Activated CD4-positive, alpha-beta T cell treated with anti-CD3 and anti-CD28 coated beads, Interleukin-2, amount 50 U/mL, for 1 hour (primary cell): ENCODE measurements at regions not wholly inside any gene's neighbourhood (a gene's known extent, or its start where the extent isn't known, plus 50 kb on each side); places are given as distances from the start of the nearest gene placed in this dataset.

Experiments used
- DNase-seq: peaks from one replicate; pipeline ENCODE4 v3.0.0-alpha.2; 2020

DNA sequence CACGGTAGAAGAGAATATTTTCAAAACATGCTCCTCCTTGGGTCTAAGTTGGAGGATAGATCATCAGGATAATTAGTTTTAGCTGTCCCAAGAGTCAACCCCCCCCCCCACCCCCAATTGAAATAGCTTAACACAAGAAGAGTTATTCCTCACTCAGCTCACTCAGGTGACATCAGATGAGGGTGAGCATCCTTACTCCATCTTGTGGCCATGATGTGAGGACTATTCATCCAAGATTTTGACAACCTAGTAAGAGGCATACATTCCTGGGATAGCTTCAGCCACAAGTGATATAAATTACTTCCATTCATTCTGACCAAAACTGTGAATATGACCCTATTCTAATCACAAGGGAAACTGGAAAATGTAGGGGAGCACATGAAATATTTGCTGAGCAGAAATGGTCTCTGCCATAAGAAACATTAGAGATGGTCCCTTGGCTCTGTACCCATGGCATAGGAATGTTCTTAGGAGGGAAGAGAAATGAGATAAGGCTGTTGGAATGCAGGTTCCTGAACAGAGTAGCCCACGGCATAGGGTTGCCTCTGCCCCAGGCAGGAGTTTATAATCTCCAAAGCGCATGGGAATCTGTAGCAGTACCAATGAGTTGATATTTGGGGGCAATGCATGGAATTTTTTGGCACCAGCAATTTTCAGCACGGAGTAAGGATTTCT lies 257.2 kb downstream of the CYRIA start:
- no peak for DNase-seq

DNA sequence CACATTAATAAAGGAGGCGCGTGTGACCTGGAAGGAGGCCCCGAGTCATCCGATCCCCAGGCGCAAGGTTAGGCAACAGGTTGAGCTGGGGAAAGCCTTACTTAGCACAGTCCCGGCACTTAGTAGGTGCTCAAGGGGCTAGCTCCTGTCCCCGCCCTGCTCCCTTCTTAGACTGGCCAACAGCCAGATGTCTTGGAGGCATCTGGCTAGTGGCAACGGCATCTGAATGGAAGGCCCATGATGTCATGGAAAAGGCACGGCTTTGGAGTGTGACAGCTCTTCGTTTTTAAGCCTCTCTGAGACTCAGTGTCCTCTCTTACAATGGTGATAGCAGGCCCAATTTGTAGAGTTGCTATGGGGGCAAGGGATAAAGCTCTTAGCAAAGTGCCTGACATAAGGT lies 258.3 kb downstream of the CYRIA start:
- no peak for DNase-seq

DNA sequence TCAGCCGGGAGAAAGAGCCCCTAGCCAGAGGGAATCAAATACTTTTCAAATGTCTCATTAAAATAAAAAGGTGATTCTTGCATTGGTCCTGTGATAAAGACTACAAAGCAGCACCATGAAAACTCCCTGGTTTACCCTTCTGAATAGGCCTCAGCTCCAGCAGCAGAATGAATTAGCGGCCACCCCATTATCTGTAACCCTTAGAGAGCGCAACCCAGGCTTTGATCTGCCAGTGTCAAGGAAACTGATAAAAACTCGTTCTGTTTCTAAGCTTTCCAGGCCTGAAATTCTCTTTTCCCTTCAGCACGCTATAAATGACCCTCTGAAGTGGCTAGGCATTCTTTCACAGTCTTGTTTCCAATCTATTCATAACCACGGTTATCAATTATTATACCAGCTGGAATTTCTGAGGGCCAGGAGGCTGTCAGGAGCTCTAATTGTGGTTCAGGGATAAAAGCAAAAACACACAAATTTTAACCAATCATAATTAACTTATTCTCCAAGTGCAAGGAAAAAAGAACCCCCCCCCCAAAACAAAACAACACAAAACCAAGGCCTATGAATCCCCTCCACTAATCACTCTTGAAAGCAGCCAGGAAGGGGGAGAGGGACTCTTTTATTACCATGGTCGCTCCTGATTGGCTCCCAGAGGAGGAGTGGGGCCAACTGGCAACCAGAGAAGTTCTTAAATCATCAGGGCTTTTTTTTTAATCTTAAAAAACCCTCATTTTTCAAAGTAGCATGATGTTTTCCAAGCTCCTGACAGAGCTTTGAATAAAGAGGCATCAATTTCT lies 258.9 kb downstream of the CYRIA start:
- no peak for DNase-seq

DNA sequence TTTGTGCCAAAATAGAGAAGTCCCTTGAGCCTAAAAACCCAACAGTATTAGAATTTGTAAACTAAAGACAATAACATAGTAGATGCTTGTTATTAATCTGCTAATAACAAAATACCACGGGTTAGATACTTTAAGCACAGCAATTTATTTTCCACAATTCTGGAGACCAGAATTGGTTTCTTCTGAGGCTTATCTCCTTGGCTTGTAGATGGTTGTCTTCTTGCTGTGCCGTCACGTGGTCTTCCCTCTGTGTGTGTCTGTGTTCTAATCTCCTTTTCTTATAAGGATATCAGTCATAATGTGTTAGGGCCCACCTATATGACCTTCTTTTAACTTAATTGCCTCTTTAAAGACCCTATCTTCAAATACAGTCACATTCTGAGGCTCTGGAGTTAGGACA lies 260.1 kb downstream of the CYRIA start:
- DNase-seq: no peak

DNA sequence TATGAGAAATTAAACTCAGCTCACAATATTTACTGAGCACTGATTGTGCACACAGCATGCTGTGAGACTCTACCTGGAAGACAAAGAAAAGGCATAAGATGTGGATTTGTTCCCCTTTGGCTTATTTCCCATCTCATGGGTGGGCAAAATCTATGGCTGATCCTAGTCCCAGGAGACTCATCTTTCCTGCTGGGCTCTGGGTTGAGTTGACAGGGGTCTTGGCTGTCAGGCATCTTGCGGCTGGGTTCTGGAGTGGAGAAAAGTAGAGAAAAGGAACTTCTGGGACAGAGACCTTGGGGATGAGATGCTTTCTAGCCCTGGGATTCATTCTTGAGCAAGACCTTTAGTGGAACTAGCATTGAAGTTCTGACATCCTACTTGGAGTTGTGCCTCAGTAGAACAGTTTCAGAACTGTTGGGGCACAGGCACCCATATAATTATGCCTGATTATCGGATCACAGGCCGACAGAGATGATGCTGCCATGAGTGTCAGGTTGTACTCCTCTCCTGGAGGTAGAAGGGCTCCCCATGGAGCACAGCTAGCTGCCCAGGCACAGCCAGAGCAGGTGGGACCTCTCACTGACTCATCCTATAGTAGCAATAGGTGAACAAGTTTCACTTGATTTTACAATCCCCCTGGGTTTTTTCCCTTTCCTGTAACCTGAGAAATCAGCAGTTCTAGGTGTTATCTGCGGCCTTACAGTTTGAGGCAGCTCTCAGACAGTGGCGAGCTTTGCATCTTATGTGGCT lies 260.9 kb downstream of the CYRIA start:
- DNase-seq: no peak

DNA sequence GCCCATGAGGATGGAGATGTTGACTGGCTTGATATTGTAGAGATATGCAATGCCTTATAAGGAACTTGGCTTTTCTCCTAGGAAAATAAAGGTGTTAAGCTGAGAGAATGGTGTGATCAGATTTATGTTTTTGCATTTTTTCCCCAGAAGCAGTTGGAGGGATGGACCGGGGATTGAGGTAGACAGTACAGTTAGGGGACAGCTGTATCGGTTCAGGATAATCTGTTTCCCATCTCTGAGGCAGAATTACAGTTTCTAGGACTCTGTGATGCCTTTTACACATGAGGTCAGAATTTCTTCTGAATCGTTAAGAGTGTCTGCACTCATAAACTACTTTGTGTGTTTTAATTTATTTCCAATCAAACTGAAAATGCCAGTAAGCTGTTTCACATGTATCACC lies 261.5 kb downstream of the CYRIA start:
- DNase-seq: no peak

DNA sequence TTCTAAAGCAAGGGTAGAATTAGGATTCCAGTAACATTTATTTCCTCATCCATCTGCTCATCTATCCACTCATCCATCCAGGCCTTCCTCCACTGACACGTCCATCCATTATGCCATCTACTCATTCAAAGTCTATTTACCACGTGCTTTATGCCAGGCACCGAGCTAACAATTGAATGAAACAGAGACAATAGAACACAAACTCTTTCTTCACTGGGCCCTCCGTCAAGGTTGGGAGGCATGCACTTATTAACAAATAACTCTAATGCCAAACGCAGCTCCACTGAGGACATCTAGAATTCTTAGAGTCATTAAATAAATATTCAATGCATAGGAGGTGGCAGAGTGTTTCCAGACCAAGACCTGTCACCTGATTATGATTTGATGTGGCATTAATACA lies 262.7 kb downstream of the CYRIA start:
- DNase-seq: no peak

DNA sequence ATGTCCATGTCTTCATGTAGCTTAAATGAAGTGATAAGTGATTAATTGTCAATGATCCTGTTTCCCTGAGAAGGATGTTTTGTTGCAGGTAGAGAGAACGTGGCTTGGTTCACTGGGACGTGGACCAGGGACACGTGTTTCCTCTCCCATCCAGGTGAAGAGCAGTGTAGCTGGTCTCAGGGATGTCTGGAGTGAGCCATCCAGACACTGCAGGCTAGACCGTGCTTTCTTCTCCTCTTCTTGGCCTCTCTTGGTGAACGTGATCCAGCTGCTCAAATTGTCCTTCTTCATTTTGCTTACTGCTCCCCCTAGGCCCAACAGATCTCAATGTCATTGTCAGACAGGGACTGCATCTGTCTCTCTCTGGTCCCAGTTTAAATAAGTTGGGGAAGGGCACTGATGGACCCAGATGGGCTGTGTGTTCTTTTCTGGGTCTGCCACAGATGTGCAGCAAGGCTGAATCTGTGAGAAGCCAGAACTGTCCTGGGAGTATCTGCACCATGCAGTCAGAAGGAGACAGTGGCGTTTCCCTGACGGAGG lies 263.8 kb downstream of the CYRIA start:
- DNase-seq: no peak

DNA sequence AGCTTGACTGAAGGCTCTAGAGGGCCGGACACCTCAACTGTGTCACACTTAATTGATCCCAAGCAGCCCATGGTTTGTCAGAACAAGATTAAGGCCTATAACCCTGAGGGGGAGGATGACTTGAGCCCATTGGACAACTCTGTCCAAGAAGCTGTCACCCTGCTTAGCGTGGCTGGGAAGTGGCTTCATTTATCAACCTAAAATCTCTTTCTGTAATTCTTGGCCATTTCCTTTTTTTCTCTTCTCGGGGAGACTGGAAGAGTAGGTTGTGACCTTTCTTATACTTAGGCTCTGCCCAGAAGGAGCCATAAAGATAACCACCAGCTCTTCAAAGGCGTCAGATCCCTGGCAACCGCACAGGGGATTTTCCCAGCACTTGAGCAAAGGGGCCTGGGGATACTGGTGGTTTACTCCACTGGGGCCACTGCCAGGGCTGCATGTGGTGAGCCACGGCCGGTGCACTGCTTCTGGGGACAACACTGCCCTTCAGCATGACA lies 265.5 kb downstream of the CYRIA start:
- DNase-seq: no peak

DNA sequence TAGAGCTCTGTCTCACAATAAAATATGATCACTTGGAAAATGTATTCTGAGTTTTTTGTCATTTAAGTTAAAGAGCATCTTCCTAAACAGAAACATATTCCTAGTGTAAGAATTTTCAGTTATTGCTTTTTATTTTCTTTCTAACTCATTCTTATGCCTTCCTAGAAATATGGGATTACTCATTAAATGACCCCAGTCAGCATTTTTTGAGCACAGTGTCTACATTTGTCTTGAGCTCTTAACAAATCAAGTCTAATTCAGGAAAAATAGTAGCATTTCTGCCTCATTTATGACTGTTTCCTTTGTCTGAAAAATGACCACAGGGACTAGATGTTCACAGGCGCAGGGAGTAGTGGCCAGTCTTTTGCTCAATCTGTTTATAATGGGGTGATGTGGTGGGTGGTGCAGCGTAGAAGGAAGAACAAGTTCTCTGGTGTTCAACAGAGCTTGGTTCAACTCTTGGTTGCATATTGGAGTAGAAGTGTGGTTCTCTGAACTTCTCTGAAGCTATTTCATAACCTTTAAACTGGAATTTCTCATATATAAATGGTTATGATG lies 267.1 kb downstream of the CYRIA start:
- no peak for DNase-seq

DNA sequence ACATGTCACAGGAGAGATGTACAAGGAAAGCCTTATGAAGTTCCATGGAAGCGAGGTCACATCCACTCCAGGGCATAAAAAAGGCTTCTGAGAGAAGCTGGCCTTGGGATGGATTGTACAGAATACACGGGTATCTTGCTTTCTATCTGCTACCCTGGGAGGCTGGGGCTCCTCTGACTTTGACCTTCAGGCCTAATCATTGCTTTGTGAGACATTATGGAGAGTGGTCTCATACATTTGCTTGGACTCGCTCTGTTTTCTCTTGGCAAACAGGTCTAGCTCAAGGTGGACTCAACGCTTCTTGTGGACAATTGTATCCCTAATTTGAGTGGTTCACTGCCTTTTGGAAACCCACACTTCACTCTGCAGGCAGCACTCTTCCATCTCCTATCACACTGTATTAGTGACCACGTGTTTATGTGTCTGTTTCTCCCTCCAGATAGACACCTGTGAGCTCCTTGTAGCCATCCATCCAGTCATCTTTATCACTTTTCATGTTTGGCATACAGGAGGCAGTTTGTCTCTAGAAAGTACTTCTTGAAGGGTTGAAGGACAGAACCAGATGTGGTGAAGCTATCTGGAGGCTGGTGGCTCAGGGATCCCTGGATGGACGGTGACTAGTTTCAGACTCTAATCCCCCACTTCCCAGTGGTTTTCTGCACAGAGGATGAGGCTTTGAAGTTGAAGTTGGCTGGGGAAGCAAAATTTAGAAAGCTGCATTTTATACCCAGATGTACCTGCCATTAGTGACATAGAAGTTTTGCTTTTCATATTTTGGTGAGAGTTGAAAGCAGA lies 267.8 kb downstream of the CYRIA start:
- no peak for DNase-seq

DNA sequence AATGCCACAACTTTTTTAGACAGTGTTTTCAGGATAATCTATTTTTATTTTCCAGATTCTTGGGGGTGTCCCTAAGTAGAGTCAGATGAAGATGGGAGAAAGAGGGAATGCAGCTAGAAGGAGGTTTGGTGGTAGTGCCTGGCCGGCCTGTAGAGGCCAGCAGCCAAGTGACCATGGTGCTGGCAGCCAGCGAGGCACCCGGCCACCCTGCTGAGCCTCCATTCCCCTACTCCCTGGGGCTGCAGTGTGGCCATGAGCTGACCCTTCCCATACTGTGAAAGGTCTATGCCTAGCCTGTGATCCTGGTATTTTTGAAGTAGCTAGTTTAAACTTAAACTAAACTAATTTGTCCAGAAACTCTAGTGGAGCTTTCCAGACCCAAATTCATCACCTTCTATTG lies 268.6 kb downstream of the CYRIA start:
- no peak for DNase-seq

DNA sequence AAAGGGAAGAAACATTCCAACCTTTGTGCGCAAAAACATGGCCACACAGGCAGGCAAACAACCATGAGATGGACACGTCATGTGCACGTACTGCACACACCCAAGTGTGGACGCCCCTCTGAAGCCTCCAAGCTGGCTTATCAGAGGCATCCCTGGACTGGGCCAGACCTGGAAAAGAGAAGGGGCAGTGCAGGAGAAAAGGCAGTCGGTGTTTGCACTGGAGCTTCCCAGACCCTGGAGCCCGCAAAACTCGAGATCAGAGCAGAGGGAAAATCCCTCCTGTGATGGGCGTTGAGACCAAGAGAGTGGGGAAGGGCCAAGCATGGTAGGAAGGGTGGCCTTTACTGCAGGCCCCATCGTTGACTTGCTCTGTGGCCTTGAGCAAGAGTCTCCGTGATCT lies 269.5 kb downstream of the CYRIA start:
- DNase-seq: no peak

DNA sequence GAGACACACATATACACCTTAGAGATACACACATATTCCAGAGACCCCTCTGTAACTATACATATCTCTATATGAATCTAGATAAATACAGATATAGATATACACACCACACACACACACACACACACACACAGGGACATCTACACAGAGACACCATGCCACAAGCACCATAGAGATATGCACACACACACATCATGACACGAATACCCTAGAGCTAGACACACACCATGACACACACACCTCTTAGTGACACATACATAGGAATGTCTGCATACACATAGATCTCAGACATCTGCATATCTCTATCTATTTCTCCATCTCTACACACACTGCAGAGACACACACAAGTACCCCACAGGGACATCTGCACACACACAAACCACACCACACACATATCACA lies 270.0 kb downstream of the CYRIA start:
- no peak for DNase-seq

DNA sequence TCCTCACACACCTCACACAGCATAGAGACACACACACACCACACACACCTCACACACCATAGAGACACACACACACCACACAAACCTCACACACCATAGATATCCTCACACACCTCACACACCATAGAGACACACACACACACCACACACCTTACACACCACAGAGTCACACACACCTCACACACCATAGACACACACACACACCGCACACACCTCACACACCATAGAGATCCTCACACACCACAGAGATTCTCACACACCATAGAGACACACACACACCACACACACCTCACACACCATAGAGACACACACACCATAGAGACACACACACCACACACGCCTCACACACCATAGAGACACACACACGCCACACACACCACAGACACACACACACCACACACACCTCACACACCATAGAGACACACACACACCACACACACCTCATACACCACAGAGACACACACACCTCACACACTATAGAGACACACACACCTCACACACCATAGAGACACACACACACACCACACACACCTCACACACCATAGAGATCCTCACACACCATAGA lies 270.6 kb downstream of the CYRIA start:
- DNase-seq: no peak

DNA sequence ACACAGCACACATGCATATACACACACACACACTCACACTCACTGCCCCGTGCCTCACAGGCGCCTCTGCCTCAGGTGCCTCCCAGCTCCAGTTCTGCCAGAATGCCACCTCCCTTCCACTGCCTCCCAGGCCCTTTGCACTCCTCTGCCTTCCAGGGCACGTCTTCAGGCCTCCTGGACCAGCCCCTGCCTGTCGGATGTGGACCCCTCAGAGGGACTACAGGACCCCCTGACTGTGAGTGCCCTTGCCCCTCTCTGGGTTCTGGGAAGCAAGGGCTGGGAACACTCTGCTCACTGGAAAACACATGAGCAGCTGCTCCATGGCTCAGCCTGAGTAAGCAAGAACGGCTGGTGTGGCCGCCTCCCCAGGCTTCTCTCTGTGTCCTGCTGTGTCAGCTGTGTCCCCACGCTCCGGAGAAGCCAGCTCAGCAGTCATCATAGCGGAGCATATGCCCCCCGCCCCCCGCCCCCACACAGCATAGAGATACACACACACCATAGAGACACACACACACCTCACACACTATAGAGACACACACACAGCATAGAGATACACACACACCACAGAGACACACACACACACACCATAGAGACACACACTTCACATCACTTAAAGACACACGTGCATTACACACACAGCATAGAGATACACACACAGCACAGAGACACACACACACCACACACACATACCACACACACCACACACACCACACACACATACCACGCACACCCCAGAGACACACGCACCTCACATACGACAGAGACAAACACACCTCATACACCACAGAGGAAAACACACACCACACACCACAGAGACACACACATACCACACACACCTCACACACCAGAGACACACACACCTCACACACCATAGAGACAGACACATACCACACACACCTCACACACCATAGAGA lies 271.3 kb downstream of the CYRIA start:
- DNase-seq: no peak

DNA sequence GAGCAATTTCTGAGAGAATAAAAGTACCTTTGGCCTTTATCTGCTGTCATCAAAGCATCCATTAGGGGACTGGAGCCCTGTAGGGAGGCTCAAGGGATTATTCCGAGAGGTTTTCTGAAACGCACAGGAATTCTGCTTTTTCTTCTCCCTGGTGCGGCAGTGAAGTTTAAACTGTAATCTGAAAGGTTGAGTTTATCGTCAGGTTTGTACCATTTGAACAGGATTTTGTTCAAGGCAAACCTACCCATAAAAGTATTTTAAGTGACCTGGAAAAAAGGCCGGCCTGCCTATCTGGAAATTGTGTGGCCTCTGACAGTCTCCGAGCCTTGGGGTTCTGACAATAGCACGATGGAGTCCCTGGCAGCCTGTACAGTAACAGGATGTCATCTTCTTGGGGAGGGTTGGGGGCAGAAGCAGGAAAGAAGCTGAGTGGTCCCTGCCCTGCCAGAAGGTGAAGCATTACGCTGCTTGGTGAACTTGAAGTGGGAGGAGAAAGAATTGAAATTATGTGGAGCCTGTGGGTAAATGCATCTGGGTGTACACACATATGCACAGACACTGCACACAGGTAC lies 272.0 kb downstream of the CYRIA start:
- no peak for DNase-seq

DNA sequence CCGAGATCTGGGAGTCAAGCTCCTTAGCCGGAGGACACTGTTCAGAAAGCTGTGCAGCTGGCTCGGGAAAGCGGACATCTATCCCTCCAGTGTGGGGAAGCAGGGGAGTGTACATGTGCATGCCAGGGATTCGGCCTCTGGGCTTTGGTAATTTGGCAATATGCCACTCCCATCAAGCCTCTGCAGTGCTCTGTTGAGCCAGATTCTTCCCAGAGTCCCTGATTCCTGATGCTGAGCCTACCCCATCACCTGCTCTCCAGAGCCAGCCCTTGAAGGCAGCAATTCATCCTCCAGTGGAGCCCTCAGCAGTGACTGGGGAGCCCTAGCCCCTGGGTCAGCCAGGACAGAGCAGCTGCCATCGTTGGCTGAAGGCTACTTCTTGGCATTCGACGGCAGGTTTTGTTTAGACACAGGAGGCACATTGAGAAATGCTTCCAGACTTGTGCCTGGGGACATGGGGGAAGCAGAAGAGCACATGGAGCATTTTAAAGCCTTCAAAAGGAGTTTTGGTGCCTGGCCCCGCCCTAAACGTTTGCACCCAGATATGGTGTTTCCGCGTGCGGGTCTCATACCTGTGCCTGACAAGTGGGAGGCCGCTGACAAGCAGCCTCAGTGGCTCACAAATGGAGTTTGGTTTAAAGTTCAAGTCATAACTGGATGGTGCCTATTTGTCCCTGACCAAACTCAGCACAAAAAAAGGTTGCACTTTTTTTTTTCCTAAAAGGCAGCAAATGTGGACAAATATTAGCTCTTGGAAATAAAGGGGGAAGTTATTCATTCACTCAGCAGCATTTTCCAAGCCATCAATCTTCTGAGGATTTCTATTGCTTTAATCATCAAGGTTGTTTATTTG lies 272.8 kb downstream of the CYRIA start:
- DNase-seq: no peak

DNA sequence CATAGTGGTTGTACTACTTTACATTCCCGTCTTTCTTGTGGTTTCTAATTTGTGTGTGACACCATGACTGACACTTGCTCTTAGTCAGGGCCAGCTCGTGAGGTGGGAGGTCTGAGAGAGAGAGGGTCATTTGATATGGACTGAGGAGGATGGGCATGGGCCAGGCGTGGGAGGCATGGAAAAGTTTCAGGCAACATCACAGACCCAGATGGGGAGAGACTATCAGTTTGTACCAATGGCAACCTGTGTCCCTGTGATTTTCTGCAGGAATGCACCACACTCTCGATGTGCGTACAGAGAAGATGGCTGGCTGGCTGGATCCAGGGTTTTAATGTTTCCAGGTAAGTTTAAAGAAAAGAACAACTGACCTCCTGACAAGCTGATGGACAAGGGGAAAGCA lies 273.6 kb downstream of the CYRIA start:
- DNase-seq: no peak

DNA sequence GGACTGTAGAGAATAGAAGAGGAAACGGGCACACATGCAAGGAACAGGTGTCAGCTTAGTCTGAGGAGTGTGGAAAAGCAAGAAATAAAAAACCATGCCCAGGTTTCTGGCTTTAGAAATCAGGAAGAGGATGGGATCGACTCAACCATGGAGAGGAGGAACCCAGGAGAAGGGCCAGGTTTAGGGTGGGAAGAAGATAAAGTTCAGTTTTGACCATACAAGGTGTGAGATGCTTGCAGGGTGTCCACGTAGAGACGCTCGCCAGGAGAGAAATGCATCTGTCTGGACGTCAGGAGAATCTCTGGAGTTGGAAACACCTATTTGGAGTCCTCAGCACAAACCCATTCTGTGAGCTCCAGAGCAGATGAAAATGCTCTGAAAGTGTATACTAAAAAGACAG lies 275.1 kb downstream of the CYRIA start:
- no peak for DNase-seq
